NB4 (cell line): ENCODE measurements at regions not wholly inside any gene's neighbourhood (a gene's known extent, or its start where the extent isn't known, plus 50 kb on each side); places are given as distances from the start of the nearest gene placed in this dataset.

Experiments
- DNase-seq: peaks from one replicate; pipeline ENCODE4 v3.0.0; 2010; ENCODE audit warnings: low read depth
- H3K4me3 ChIP-seq: one replicate; pipeline ENCODE4 v1.5.1; 2011; ENCODE audit warnings: mild to moderate bottlenecking, low read depth, low read length, moderate library complexity
- MYC ChIP-seq: IDR thresholded peaks from 2 replicates; pipeline ENCODE4 v1.6.1; 2011; ENCODE audit warnings: low read depth, low read length
- POLR2A ChIP-seq: IDR thresholded peaks from 2 replicates; pipeline ENCODE4 v1.6.1; 2011; ENCODE audit warnings: mild to moderate bottlenecking; ENCODE audit not compliant: insufficient read length; ENCODE audit errors: extremely low read depth
- TF ChIP-seq, protein P1 (sequence below): IDR thresholded peaks from 2 replicates; pipeline ENCODE4 v1.6.1; 2011; ENCODE audit warnings: low read depth, low read length
- TF ChIP-seq, protein P2 (sequence below): IDR thresholded peaks from one replicate; pipeline ENCODE4 v1.5.1; 2012; ENCODE audit warnings: low read depth, low read length

DNA sequence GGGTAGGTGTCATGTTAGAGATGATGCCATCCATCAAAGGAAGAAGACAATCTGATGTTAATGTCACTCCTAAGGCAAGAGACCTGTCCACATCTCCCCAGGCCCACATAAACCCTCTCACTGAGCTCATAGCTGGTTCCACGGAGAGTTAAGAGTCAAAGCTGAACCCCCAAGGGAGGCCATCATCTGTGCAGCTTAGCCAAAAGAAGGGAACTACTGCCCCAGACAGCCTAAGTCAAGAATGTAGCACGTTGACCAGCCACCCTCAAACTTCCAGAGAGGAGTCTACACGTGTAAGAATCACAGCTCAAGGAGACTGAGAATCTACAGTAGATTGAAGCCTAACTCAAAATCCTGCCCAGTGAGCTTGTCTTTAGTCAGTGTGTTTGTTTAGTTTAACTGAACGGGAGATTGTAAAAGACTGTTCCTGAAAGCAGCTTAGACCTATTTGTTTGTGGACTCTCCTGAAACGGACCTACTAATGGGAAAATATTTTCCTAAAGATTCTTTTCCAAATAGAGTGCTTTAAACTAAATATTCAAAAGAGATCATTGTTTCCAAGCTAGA lies 192.7 kb upstream of the NFE2L3 start:
- H3K4me3 ChIP-seq = no peak overlapping the region
- TF ChIP-seq POLR2A (no peak), MYC (no peak)
- TF ChIP-seq, protein P1, sequence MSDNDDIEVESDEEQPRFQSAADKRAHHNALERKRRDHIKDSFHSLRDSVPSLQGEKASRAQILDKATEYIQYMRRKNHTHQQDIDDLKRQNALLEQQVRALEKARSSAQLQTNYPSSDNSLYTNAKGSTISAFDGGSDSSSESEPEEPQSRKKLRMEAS = no peak
- TF ChIP-seq, protein P2, sequence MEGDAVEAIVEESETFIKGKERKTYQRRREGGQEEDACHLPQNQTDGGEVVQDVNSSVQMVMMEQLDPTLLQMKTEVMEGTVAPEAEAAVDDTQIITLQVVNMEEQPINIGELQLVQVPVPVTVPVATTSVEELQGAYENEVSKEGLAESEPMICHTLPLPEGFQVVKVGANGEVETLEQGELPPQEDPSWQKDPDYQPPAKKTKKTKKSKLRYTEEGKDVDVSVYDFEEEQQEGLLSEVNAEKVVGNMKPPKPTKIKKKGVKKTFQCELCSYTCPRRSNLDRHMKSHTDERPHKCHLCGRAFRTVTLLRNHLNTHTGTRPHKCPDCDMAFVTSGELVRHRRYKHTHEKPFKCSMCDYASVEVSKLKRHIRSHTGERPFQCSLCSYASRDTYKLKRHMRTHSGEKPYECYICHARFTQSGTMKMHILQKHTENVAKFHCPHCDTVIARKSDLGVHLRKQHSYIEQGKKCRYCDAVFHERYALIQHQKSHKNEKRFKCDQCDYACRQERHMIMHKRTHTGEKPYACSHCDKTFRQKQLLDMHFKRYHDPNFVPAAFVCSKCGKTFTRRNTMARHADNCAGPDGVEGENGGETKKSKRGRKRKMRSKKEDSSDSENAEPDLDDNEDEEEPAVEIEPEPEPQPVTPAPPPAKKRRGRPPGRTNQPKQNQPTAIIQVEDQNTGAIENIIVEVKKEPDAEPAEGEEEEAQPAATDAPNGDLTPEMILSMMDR = no peak
- peak; percentile 52 for DNase-seq

DNA sequence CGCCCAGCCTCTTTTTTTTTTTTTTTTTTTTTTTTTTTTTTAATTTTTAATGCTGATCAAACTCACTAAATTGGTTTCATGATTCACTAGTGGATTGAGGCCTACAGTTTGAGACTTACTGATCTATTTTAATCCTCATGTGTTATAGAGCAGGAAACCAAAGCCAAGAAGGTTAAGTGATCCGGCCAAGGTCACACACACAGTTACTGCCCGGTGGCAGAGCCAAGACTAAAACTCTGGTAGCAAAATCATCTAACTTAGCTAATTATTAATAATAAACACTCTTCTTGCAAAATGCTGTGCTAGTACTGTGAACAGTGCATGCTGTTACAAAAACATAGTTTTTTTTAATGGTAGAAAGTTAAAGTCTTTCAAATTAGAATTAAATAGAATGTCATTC lies 188.3 kb upstream of the NFE2L3 start:
- TF ChIP-seq, protein P1 = no peak
- TF ChIP-seq POLR2A = no peak
- TF ChIP-seq, protein P2 = no peak
- TF ChIP-seq MYC = no peak
- no peak overlapping the region for H3K4me3 ChIP-seq
- no peak for DNase-seq

DNA sequence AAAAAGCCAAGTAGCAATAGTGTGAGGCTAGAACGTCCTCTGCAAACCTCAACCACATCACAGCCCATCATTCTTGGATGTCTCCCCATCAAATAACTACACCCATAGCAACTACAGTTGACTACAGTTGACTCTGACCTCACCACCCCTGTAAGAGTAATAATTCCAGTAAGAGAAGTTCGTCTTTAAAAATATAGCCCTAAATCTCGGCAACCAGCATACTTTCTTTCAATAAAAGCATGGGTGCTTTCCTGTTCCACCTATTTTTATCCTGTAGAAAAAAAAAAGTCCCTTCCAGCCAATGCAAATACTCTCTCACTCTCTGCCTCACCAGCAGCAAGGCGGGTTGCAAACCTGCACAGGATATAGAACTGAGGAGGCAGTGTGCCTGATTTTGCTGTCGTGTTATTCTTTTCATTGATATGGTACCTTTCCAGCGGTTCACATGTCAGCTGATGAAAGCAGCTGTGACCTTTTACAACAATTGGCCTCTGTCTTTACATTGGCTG lies 187.5 kb upstream of the NFE2L3 start:
- no peak overlapping the region for H3K4me3 ChIP-seq
- no peak for DNase-seq
- TF ChIP-seq, protein P1 = no peak
- TF ChIP-seq POLR2A (no peak), MYC (no peak)
- TF ChIP-seq, protein P2 = no peak

DNA sequence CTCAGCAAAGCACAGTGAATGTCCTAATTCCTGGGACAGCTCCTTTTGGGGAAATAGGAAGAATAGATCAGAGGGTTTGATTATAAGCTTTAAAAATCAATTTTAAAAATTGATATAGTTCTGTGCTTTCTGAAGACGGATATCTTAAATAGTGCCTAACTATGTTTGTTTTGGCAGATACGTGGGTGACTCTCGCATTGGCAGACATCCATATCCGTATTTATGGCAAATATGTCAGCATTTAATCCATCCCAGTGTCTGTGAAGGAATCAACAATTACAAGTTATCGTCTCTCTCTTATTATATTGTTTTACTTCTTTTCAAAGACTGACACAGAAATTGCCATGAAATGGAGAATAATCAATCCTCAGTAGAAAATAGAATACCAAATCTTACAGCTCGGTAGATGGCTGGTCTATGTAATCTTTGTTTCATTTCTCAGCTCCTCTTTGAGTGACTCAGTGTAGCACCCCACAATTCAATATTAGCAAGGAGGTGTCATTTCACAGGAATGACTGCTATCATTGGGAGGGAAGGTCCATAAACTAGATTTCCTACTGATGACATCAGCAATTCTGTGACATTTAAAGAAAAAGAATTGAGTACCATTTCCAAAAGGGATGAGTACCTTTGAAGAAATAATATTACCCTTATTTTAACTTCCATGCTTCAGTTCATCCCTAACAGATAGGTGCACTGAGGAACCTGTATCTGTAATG lies 186.4 kb upstream of the NFE2L3 start:
- TF ChIP-seq, protein P2 = no peak
- no peak overlapping the region for H3K4me3 ChIP-seq
- no peak for DNase-seq

DNA sequence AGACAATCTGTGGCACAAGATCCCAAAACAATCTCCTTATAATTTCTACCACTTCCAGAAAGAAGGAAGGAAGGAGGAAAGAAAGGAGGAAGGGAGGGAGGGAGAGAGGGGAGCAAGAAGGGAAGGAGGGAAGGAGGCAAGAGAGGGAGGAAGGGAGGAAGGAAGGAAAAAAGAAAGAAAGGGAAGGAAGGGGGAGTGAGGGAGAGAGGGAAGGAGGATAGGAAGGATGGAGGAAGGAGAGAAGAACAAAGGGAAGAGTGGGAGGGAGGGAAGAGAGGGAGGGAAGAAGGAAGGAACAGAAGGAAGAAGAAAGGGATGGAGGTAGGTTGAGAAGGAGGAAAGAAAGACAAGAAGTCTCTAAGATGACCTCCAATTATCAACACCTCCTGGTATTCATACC lies 185.5 kb upstream of the NFE2L3 start:
- H3K4me3 ChIP-seq = no peak overlapping the region
- DNase-seq = no peak
- TF ChIP-seq, protein P2 = no peak
- TF ChIP-seq POLR2A (no peak), MYC (no peak)
- TF ChIP-seq, protein P1 = no peak
